ENCODE measurements at regions not wholly inside any gene's neighbourhood (a gene's known extent, or its start where the extent isn't known, plus 50 kb on each side); places are given as distances from the start of the nearest gene placed in this dataset.

GRCh38 chr7:98771519-98771918, 98.3 kb downstream of the TMEM130 start:
- no peaks in the 10 kb centered on the region for H3K36me3 ChIP-seq (ENCODE audit: control insufficient read depth, insufficient read depth, low read length)
- 0 out of 2 replicates have a peak, but pooled peaks have one; percentile 29 for ATAC-seq
- CTCF ChIA-PET = no interaction called here
- H3K27ac ChIP-seq (ENCODE audit: low read length) = no peak overlapping the region
- no peaks in the 10 kb centered on the region for H3K4me1 ChIP-seq (ENCODE audit: control insufficient read depth, insufficient read depth, low read length)
- no peaks in the 10 kb centered on the region for H3K27me3 ChIP-seq (ENCODE audit: control insufficient read depth, insufficient read depth, low read length)
- TF ChIP-seq CTCF (IDR thresholded peaks at IDR 0.05) (no peak), TCF7L2 (IDR thresholded peaks at IDR 0.05; ENCODE audit: low read depth, low read length) (no peak), SIN3A (IDR thresholded peaks at IDR 0.05; ENCODE audit: borderline replicate concordance, insufficient read depth, low read depth, low read length) (no peak), POLR2AphosphoS5 (IDR thresholded peaks at IDR 0.05; ENCODE audit: low read depth, low read length) (no peak), REST (IDR thresholded peaks at IDR 0.05; ENCODE audit: insufficient read depth in 1 of 2, low read depth in 2 of 2, low read length in 1 of 2) (no peak)
- no peak overlapping the region for H3K4me3 ChIP-seq (ENCODE audit: low read depth in 2 of 2, low read length in 2 of 2)
- intact Hi-C loops (cut with micrococcal nuclease; ENCODE audit: unreplicated experiment) = no loop called here
- H3K9me3 ChIP-seq (ENCODE audit: control insufficient read depth, insufficient read depth, low read depth, low read length) = no peaks in the 10 kb centered on the region
- POLR2A ChIA-PET = no interaction called here
- BruUV-seq (replicated peaks) = no TSS peak
- DNase-seq (ENCODE audit: low read depth, low spot score) = no peak
- in situ Hi-C loops (cut with HindIII; ENCODE audit: low pct_unique_long_range_greater_than_20kb, low sequenced_read_pairs) = no loop called here

- intact Hi-C loops (cut with micrococcal nuclease; ENCODE audit: unreplicated experiment) = no loop called here
- no TSS peak for BruUV-seq (replicated peaks)
These were observed 97.7 kb downstream of the TMEM130 start for GRCh38 chr7:98771941-98772603.

More at GRCh38 chr7:98771941-98772603, 97.7 kb downstream of the TMEM130 start:
- in situ Hi-C loops (cut with HindIII; ENCODE audit: low pct_unique_long_range_greater_than_20kb, low sequenced_read_pairs) = no loop called here
- POLR2A ChIA-PET = no interaction called here
- Histone ChIP-seq H3K4me1 (ENCODE audit: control insufficient read depth, insufficient read depth, low read length) (no peaks in the 10 kb centered on the region), H3K9me3 (ENCODE audit: control insufficient read depth, insufficient read depth, low read depth, low read length) (no peaks in the 10 kb centered on the region), H3K27me3 (ENCODE audit: control insufficient read depth, insufficient read depth, low read length) (no peaks in the 10 kb centered on the region), H3K27ac (ENCODE audit: low read length) (no peak overlapping the region), H3K36me3 (ENCODE audit: control insufficient read depth, insufficient read depth, low read length) (no peaks in the 10 kb centered on the region), H3K4me3 (ENCODE audit: low read depth in 2 of 2, low read length in 2 of 2) (no peak overlapping the region)
- TF ChIP-seq REST (IDR thresholded peaks at IDR 0.05; ENCODE audit: insufficient read depth in 1 of 2, low read depth in 2 of 2, low read length in 1 of 2) (no peak), SIN3A (IDR thresholded peaks at IDR 0.05; ENCODE audit: borderline replicate concordance, insufficient read depth, low read depth, low read length) (no peak), POLR2AphosphoS5 (IDR thresholded peaks at IDR 0.05; ENCODE audit: low read depth, low read length) (no peak), CTCF (IDR thresholded peaks at IDR 0.05) (no peak)
- CTCF ChIA-PET = no interaction called here
- ATAC-seq = no peak
- no peak for DNase-seq (ENCODE audit: low read depth, low spot score)
